ENCODE measurements at regions not wholly inside any gene's neighbourhood (a gene's known extent, or its start where the extent isn't known, plus 50 kb on each side); places are given as distances from the start of the nearest gene placed in this dataset.
"Not testable (repeated sequence)": the region's sequence is repeated elsewhere in the genome, so short reads cannot be mapped to it uniquely, and the experiment has no call there.

DNA sequence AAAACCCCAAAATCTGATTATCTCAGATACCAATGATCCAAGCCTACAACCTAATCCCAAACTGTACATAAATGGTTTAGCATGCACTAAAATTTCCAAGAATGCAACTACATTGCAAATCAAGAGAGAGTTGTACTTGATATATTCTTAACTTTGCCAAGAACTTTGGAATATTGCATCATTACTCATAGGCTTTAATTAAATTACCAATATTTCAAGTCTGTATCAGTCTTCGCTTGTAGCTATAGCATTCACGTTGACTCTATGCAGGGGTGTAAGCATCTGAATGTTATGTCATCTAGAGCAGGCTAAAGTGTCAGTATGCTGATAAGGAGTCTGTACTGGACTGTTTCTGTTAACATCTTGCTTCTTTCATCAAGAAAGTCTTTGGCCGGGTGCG lies 56.3 kb downstream of the FOXI3 start:
- no peak for DNase-seq (ENCODE audit: low read depth)
- H3K4me3 ChIP-seq (ENCODE audit: low read depth, low read length): no peak overlapping the region
- TF ChIP-seq, protein P1, sequence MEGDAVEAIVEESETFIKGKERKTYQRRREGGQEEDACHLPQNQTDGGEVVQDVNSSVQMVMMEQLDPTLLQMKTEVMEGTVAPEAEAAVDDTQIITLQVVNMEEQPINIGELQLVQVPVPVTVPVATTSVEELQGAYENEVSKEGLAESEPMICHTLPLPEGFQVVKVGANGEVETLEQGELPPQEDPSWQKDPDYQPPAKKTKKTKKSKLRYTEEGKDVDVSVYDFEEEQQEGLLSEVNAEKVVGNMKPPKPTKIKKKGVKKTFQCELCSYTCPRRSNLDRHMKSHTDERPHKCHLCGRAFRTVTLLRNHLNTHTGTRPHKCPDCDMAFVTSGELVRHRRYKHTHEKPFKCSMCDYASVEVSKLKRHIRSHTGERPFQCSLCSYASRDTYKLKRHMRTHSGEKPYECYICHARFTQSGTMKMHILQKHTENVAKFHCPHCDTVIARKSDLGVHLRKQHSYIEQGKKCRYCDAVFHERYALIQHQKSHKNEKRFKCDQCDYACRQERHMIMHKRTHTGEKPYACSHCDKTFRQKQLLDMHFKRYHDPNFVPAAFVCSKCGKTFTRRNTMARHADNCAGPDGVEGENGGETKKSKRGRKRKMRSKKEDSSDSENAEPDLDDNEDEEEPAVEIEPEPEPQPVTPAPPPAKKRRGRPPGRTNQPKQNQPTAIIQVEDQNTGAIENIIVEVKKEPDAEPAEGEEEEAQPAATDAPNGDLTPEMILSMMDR (IDR thresholded peaks at IDR 0.05; ENCODE audit: low read depth, low read length, missing control alignments): no peak

- TF ChIP-seq, protein P1 (IDR thresholded peaks at IDR 0.05; ENCODE audit: low read depth, low read length, missing control alignments): no peak
- no peak overlapping the region for H3K4me3 ChIP-seq (ENCODE audit: low read depth, low read length)
- DNase-seq (ENCODE audit: low read depth): no peak
Observed at GRCh38 chr2:88377641-88377991, 74.9 kb downstream of the FOXI3 start.

- no peak overlapping the region for H3K4me3 ChIP-seq (ENCODE audit: low read depth, low read length)
- TF ChIP-seq, protein P1 (IDR thresholded peaks at IDR 0.05; ENCODE audit: low read depth, low read length, missing control alignments): no peak
- DNase-seq (ENCODE audit: low read depth): no peak
Observed at GRCh38 chr2:88372042-88372441, 80.5 kb downstream of the FOXI3 start.

DNA sequence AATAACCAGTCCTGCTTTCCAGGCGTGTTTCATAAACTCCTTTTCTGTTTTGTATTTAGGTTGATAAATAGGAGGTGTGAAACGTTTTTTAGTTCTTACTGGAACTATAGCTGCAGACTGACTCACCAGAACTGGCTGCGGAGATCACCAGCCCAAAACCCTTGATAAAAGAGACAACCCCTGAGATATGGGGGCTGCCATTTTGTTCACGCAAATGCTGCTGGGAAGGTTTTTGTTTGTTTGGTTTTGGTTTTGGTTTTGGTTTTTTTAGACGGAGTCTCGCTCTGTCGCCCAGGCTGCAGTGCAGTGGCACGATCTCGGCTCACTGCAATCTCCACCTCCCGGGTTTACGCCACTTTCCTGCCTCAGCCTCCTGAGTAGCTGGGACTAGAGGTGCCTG lies 87.1 kb downstream of the FOXI3 start:
- H3K4me3 ChIP-seq (ENCODE audit: low read depth, low read length); DNase-seq (ENCODE audit: low read depth): not testable (repeated sequence)

- no peak overlapping the region for H3K4me3 ChIP-seq (ENCODE audit: low read depth, low read length)
- no peak for DNase-seq (ENCODE audit: low read depth)
Observed at GRCh38 chr2:88355486-88355885, 97.0 kb downstream of the FOXI3 start.

DNA sequence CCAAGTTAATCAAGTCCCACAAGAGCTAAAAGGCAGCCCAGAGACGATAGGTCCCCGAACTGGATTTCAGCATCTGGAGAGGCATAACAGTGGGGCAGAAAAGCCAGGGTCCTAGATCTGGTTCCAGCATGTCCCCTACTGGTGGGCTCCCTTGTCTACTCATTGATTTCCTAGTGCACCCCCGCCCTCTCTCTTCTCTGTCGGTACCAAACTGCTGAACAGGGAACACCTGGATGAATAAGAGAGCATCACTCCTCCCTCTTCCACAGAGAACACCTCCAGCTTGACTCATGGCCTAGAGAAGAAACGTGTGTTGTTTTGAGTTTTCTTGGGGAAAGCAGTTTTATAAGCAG lies 101.3 kb downstream of the FOXI3 start:
- TF ChIP-seq, protein P1 (IDR thresholded peaks at IDR 0.05; ENCODE audit: low read depth, low read length, missing control alignments): no peak
- H3K4me3 ChIP-seq (ENCODE audit: low read depth, low read length): no peak overlapping the region
- no peak for DNase-seq (ENCODE audit: low read depth)

More at GRCh38 chr2:88355486-88355885, 97.0 kb downstream of the FOXI3 start:
- TF ChIP-seq, protein P1 (IDR thresholded peaks at IDR 0.05; ENCODE audit: low read depth, low read length, missing control alignments): no peak

GRCh38 chr2:88350331-88351248 lies 101.9 kb downstream of the FOXI3 start:
- TF ChIP-seq, protein P1 (IDR thresholded peaks at IDR 0.05; ENCODE audit: low read depth, low read length, missing control alignments): peak; percentile 92
- peak; percentile 10 for DNase-seq (ENCODE audit: low read depth)
- no peak overlapping the region for H3K4me3 ChIP-seq (ENCODE audit: low read depth, low read length)

Data from GM12864 (cell line).